Hepatocyte (in vitro differentiated cells): ENCODE measurements at regions not wholly inside any gene's neighbourhood (a gene's known extent, or its start where the extent isn't known, plus 50 kb on each side); places are given as distances from the start of the nearest gene placed in this dataset.

ENCODE experiments used
- DNase-seq: peaks from one replicate; pipeline ENCODE4 v3.0.0-alpha.2; 2016; ENCODE audit warnings: low spot score
- H2AFZ ChIP-seq: fragments of 200-600 bp; sonication (generic); 2 replicates; pipeline ENCODE4 v1.6.0; 2016; ENCODE audit warnings: antibody characterized with exemption, mild to moderate bottlenecking
- H3K27ac ChIP-seq: fragments of 200-600 bp; sonication (generic); 2 replicates; pipeline ENCODE4 v1.5.1; 2016; ENCODE audit warnings: mild to moderate bottlenecking
- H3K27me3 ChIP-seq: fragments of 200-600 bp; sonication (generic); 2 replicates; pipeline ENCODE4 v1.6.1; 2016
- H3K36me3 ChIP-seq: fragments of 200-600 bp; sonication (generic); replicated peaks from 2 replicates; pipeline ENCODE4 v1.5.1; 2016; ENCODE audit warnings: low read depth; ENCODE audit not compliant: insufficient read depth
- H3K4me1 ChIP-seq: fragments of 200-600 bp; sonication (generic); 2 replicates; pipeline ENCODE4 v1.5.1; 2016; ENCODE audit warnings: mild to moderate bottlenecking, moderate library complexity; ENCODE audit not compliant: insufficient read depth
- H3K4me2 ChIP-seq: fragments of 200-600 bp; sonication (generic); 2 replicates; pipeline ENCODE4 v1.6.0; 2016
- H3K4me3 ChIP-seq: fragments of 200-600 bp; sonication (generic); 2 replicates; pipeline ENCODE4 v1.5.1; 2016; ENCODE audit warnings: mild to moderate bottlenecking
- H3K79me2 ChIP-seq: fragments of 200-600 bp; sonication (generic); 2 replicates; pipeline ENCODE4 v1.6.0; 2017; ENCODE audit warnings: mild to moderate bottlenecking
- H3K9me2 ChIP-seq: fragments of 200-600 bp; sonication (generic); replicated peaks from 2 replicates; pipeline ENCODE4 v1.6.0; 2017; ENCODE audit warnings: mild to moderate bottlenecking; ENCODE audit not compliant: insufficient read depth
- H3K9me3 ChIP-seq: fragments of 200-600 bp; sonication (generic); 2 replicates; pipeline ENCODE4 v1.5.1; 2016; ENCODE audit warnings: low read depth, mild to moderate bottlenecking
- H4K20me1 ChIP-seq: fragments of 200-600 bp; sonication (generic); 2 replicates; pipeline ENCODE4 v1.6.0; 2016; ENCODE audit warnings: mild to moderate bottlenecking; ENCODE audit not compliant: insufficient read depth, poor library complexity, severe bottlenecking
- CTCF ChIP-seq: fragments of 200-600 bp; sonication (generic); IDR thresholded peaks from 2 replicates; pipeline ENCODE4 v1.5.1; 2016; ENCODE audit warnings: antibody characterized with exemption, mild to moderate bottlenecking; ENCODE audit not compliant: poor library complexity
- EZH2 ChIP-seq: fragments of 200-600 bp; sonication (generic); IDR thresholded peaks from 2 replicates; pipeline ENCODE4 v1.6.1; 2016; ENCODE audit warnings: antibody characterized with exemption, mild to moderate bottlenecking, borderline replicate concordance
- EZH2phosphoT487 ChIP-seq: fragments of 200-600 bp; sonication (generic); IDR thresholded peaks from one replicate; pipeline ENCODE4 v1.6.1; 2018; ENCODE audit warnings: antibody characterized with exemption, mild to moderate bottlenecking, low read depth, moderate library complexity; ENCODE audit not compliant: unreplicated experiment, severe bottlenecking
- WGBS: methylation state at CpG from one replicate; pipeline ENCODE4 v1.1.6; 2016; ENCODE audit warnings: low lambda C conversion rate; ENCODE audit errors: missing lambda C conversion rate; 5-methylcytosine and 5-hydroxymethylcytosine counted together

- no peaks in the 10 kb centered on the region for H3K27me3 ChIP-seq
- 88% methylated on average over 3 of the region's 3 CpGs for WGBS
- no peaks in the 10 kb centered on the region for H3K9me3 ChIP-seq
- DNase-seq, result peak; percentile 10
- no peaks in the 10 kb centered on the region for H4K20me1 ChIP-seq
- no peaks in the 10 kb centered on the region for H3K9me2 ChIP-seq
- no peak overlapping the region for H2AFZ ChIP-seq
- H3K36me3 ChIP-seq, result no peaks in the 10 kb centered on the region
- H3K79me2 ChIP-seq, result no peaks in the 10 kb centered on the region
- H3K27ac ChIP-seq, result no peak overlapping the region
- TF ChIP-seq EZH2phosphoT487 (no peak), EZH2 (no peak), CTCF (no peak)
- H3K4me1 ChIP-seq, result no peaks in the 10 kb centered on the region
- H3K4me3 ChIP-seq, result no peak overlapping the region
- H3K4me2 ChIP-seq, result no peak overlapping the region
Observed at GRCh38 chr3:18103591-18103990, 321.5 kb downstream of the SATB1 start.

- Histone ChIP-seq H3K4me3 (no peak overlapping the region), H3K4me1 (no peaks in the 10 kb centered on the region), H4K20me1 (no peaks in the 10 kb centered on the region), H3K9me3 (no peaks in the 10 kb centered on the region), H3K9me2 (no peaks in the 10 kb centered on the region), H3K27me3 (no peaks in the 10 kb centered on the region), H3K27ac (no peak overlapping the region), H3K36me3 (no peaks in the 10 kb centered on the region), H3K4me2 (no peak overlapping the region), H3K79me2 (no peaks in the 10 kb centered on the region), H2AFZ (no peak overlapping the region)
- no peak for DNase-seq
- TF ChIP-seq EZH2 (no peak), EZH2phosphoT487 (no peak), CTCF (no peak)
Observed at GRCh38 chr3:18100121-18100520, 325.0 kb downstream of the SATB1 start.

GRCh38 chr3:18099611-18100010 lies 325.5 kb downstream of the SATB1 start:
- no peak for DNase-seq
- H3K27ac ChIP-seq, result no peak overlapping the region
- H3K79me2 ChIP-seq, result no peaks in the 10 kb centered on the region
- WGBS, result 73% methylated on average over 5 of the region's 5 CpGs
- no peaks in the 10 kb centered on the region for H3K27me3 ChIP-seq
- H3K4me3 ChIP-seq, result no peak overlapping the region
- no peaks in the 10 kb centered on the region for H3K4me1 ChIP-seq
- no peak overlapping the region for H2AFZ ChIP-seq
- no peak overlapping the region for H3K4me2 ChIP-seq
- no peaks in the 10 kb centered on the region for H3K9me3 ChIP-seq
- no peaks in the 10 kb centered on the region for H3K9me2 ChIP-seq
- TF ChIP-seq EZH2phosphoT487 (no peak), EZH2 (no peak), CTCF (no peak)
- H3K36me3 ChIP-seq, result no peaks in the 10 kb centered on the region
- H4K20me1 ChIP-seq, result no peaks in the 10 kb centered on the region

GRCh38 chr3:18098960-18099587 lies 326.1 kb downstream of the SATB1 start:
- H3K27ac ChIP-seq, result no peak overlapping the region
- DNase-seq, result no peak
- WGBS, result 86% methylated on average over 6 of the region's 6 CpGs
- H3K4me1 ChIP-seq, result no peaks in the 10 kb centered on the region
- H3K4me2 ChIP-seq, result no peak overlapping the region
- H3K27me3 ChIP-seq, result no peaks in the 10 kb centered on the region
- no peaks in the 10 kb centered on the region for H3K9me3 ChIP-seq
- no peak overlapping the region for H3K4me3 ChIP-seq
- no peak for TF ChIP-seq CTCF
- TF ChIP-seq EZH2phosphoT487, result no peak
- TF ChIP-seq EZH2, result no peak
- no peak overlapping the region for H2AFZ ChIP-seq
- no peaks in the 10 kb centered on the region for H3K36me3 ChIP-seq
- no peaks in the 10 kb centered on the region for H4K20me1 ChIP-seq
- no peaks in the 10 kb centered on the region for H3K9me2 ChIP-seq
- no peaks in the 10 kb centered on the region for H3K79me2 ChIP-seq
